Neural cell (in vitro differentiated cells): ENCODE measurements at regions not wholly inside any gene's neighbourhood (a gene's known extent, or its start where the extent isn't known, plus 50 kb on each side); places are given as distances from the start of the nearest gene placed in this dataset.

Experiments used
- H2AFZ ChIP-seq: fragments of 200-600, 300-800 bp; sonication (generic), shearing (Covaris generic); 2 replicates; pipeline ENCODE4 v1.6.0; 2014; ENCODE audit warnings: low read depth, mild to moderate bottlenecking, antibody characterized with exemption, low read length, moderate library complexity
- H3F3A ChIP-seq: fragments of 200-600 bp; shearing (Covaris generic); 2 replicates; pipeline ENCODE4 v1.6.1; 2016; ENCODE audit warnings: mild to moderate bottlenecking, moderate library complexity, mixed read lengths, antibody characterized with exemption, low read length; ENCODE audit not compliant: insufficient read depth, poor library complexity, severe bottlenecking
- H3K27ac ChIP-seq: fragments of 200-600, 300-800 bp; sonication (generic), shearing (Covaris generic); 2 replicates; pipeline ENCODE4 v1.5.1; 2014; ENCODE audit warnings: mild to moderate bottlenecking, low read length, moderate library complexity
- H3K27me3 ChIP-seq: fragments of 300-800, 200-600 bp; sonication (generic), shearing (Covaris generic); 2 replicates; pipeline ENCODE4 v1.6.0; 2014; ENCODE audit warnings: mild to moderate bottlenecking, low read depth, low read length, moderate library complexity; ENCODE audit not compliant: insufficient read depth
- H3K36me3 ChIP-seq: fragments of 300-800, 200-600 bp; sonication (generic), shearing (Covaris generic); 2 replicates; pipeline ENCODE4 v1.5.1; 2014; ENCODE audit warnings: mild to moderate bottlenecking, antibody characterized with exemption, low read length, moderate library complexity; ENCODE audit not compliant: insufficient read depth
- H3K4me2 ChIP-seq: fragments of 300-800, 200-600 bp; sonication (generic), shearing (Covaris generic); 2 replicates; pipeline ENCODE4 v1.6.0; 2014; ENCODE audit warnings: mild to moderate bottlenecking, low read length
- H3K4me3 ChIP-seq: fragments of 300-800, 200-600 bp; sonication (generic), shearing (Covaris generic); 2 replicates; pipeline ENCODE4 v1.5.1; 2014; ENCODE audit warnings: mild to moderate bottlenecking, low read length, moderate library complexity
- H3K79me2 ChIP-seq: fragments of 200-600 bp; shearing (Covaris generic); replicated peaks from 2 replicates; pipeline ENCODE4 v1.6.0; 2014; ENCODE audit warnings: mild to moderate bottlenecking, low read length, moderate library complexity; ENCODE audit not compliant: insufficient read depth
- H3K9ac ChIP-seq: fragments of 300-800, 200-600 bp; sonication (generic), shearing (Covaris generic); 2 replicates; pipeline ENCODE4 v1.6.1; 2016; ENCODE audit warnings: mild to moderate bottlenecking, low read length, mixed read lengths
- H3K9me2 ChIP-seq: fragments of 200-600 bp; shearing (Covaris generic); 2 replicates; pipeline ENCODE4 v1.6.1; 2016; ENCODE audit warnings: mild to moderate bottlenecking, low read length, mixed read lengths; ENCODE audit not compliant: insufficient read depth
- H3K9me3 ChIP-seq: fragments of 200-600, 300-800 bp; sonication (generic), shearing (Covaris generic); 2 replicates; pipeline ENCODE4 v1.6.1; 2016; ENCODE audit warnings: mild to moderate bottlenecking, mixed run types, low read length, moderate library complexity, mixed read lengths
- H4K20me1 ChIP-seq: fragments of 200-600 bp; shearing (Covaris generic); 2 replicates; pipeline ENCODE4 v1.6.1; 2016; ENCODE audit warnings: mild to moderate bottlenecking, mixed run types; ENCODE audit not compliant: insufficient read depth
- CTCF ChIP-seq: fragments of 450-650 bp; IDR thresholded peaks from 2 replicates; pipeline ENCODE4 v1.5.1; 2014; ENCODE audit warnings: antibody characterized with exemption, mild to moderate bottlenecking, moderate library complexity; ENCODE audit not compliant: poor library complexity, severe bottlenecking
- EP300 ChIP-seq: fragments of 450-650 bp; conservative IDR thresholded peaks from 2 replicates; pipeline ENCODE4 v1.6.1; 2014; ENCODE audit warnings: antibody characterized with exemption, mild to moderate bottlenecking, moderate library complexity; ENCODE audit not compliant: poor library complexity, severe bottlenecking
- EZH2 ChIP-seq: fragments of 200-600, 300-800 bp; shearing (Covaris generic), sonication (generic); IDR thresholded peaks from 2 replicates; pipeline ENCODE4 v1.6.1; 2014; ENCODE audit warnings: antibody characterized with exemption, low read length, borderline replicate concordance, mild to moderate bottlenecking; ENCODE audit not compliant: insufficient read depth, poor library complexity, severe bottlenecking
- MXI1 ChIP-seq: fragments of 450-650 bp; conservative IDR thresholded peaks from 2 replicates; pipeline ENCODE4 v1.6.1; 2014; ENCODE audit warnings: antibody characterized with exemption, mild to moderate bottlenecking; ENCODE audit not compliant: poor library complexity, severe bottlenecking
- POLR2AphosphoS5 ChIP-seq: IDR thresholded peaks from 2 replicates; pipeline ENCODE4 v1.6.1; 2012
- RAD21 ChIP-seq: fragments of 450-650 bp; conservative IDR thresholded peaks from 2 replicates; pipeline ENCODE4 v1.6.1; 2014; ENCODE audit warnings: antibody characterized with exemption, mild to moderate bottlenecking, moderate library complexity
- REST ChIP-seq: IDR thresholded peaks from 2 replicates; pipeline ENCODE4 v1.6.1; 2012; ENCODE audit warnings: borderline replicate concordance
- SMC3 ChIP-seq: fragments of 450-650 bp; conservative IDR thresholded peaks from 2 replicates; pipeline ENCODE4 v1.6.1; 2014; ENCODE audit warnings: antibody characterized with exemption, mild to moderate bottlenecking, moderate library complexity; ENCODE audit not compliant: poor library complexity
- TAF1 ChIP-seq: IDR thresholded peaks from 2 replicates; pipeline ENCODE4 v1.6.1; 2012; ENCODE audit warnings: low read depth

GRCh38 chr15:47609693-47610092, 107.6 kb upstream of the SEMA6D start:
- H3K9ac ChIP-seq = no peak overlapping the region
- no peaks in the 10 kb centered on the region for H3K9me2 ChIP-seq
- no peaks in the 10 kb centered on the region for H3F3A ChIP-seq
- H3K36me3 ChIP-seq = no peaks in the 10 kb centered on the region
- H2AFZ ChIP-seq = no peak overlapping the region
- H3K9me3 ChIP-seq = no peaks in the 10 kb centered on the region
- H4K20me1 ChIP-seq = no peaks in the 10 kb centered on the region
- TF ChIP-seq POLR2AphosphoS5 = no peak
- no peak for TF ChIP-seq CTCF
- TF ChIP-seq MXI1 = no peak
- no peak for TF ChIP-seq TAF1
- TF ChIP-seq EZH2 = no peak
- TF ChIP-seq EP300 = no peak
- no peak for TF ChIP-seq RAD21
- TF ChIP-seq REST = no peak
- TF ChIP-seq SMC3 = no peak
- no peak overlapping the region for H3K4me2 ChIP-seq
- H3K27me3 ChIP-seq = no peaks in the 10 kb centered on the region
- H3K27ac ChIP-seq = no peak overlapping the region
- no peaks in the 10 kb centered on the region for H3K79me2 ChIP-seq
- H3K4me3 ChIP-seq = no peak overlapping the region

- no peaks in the 10 kb centered on the region for H4K20me1 ChIP-seq
- no peaks in the 10 kb centered on the region for H3F3A ChIP-seq
- no peak overlapping the region for H3K4me2 ChIP-seq
- H3K9ac ChIP-seq = no peak overlapping the region
- no peak overlapping the region for H2AFZ ChIP-seq
- TF ChIP-seq SMC3 (no peak), RAD21 (no peak), CTCF (no peak), REST (no peak), TAF1 (no peak), EP300 (no peak), EZH2 (no peak), POLR2AphosphoS5 (no peak), MXI1 (no peak)
- H3K9me2 ChIP-seq = no peaks in the 10 kb centered on the region
- no peaks in the 10 kb centered on the region for H3K79me2 ChIP-seq
- no peaks in the 10 kb centered on the region for H3K36me3 ChIP-seq
- no peaks in the 10 kb centered on the region for H3K27me3 ChIP-seq
- H3K4me3 ChIP-seq = no peak overlapping the region
- no peak overlapping the region for H3K27ac ChIP-seq
- H3K9me3 ChIP-seq = no peaks in the 10 kb centered on the region
These were observed 106.6 kb upstream of the SEMA6D start for GRCh38 chr15:47610736-47611135.
